ENCODE measurements at regions not wholly inside any gene's neighbourhood (a gene's known extent, or its start where the extent isn't known, plus 50 kb on each side); places are given as distances from the start of the nearest gene placed in this dataset.

DNA sequence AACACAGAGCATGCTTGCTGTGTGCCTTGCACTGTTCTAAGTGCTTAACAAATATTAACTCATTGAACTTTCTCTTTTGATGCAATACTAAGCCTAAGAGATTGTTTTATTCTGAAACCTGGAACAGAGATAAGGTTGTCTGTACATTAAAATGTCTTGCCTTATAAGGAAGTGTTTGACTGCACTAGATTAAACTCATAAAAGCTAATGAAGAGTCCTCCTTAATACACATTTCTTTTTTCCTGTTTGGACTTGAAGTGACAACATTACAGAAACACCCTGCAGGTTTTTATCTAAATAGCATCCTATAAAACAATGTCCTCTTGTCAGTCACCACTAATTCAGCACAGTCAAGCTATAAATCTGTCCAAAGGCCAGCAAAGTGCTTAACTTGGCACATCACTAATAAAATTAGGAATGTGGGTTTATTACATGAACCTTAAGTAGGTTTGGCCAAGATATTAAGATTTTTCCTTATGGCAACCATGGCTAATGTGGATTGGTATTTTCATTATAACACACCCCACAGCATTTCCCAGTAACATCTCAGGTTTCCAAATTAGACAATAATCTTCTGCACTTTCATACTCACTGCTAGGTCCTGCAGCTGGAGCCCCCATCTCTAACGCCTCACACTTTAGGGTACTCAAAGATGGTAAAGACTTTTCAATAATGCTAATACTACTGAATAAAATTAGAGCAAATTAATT, 389.7 kb downstream of the LMO4 start:
- TF ChIP-seq, protein P1, sequence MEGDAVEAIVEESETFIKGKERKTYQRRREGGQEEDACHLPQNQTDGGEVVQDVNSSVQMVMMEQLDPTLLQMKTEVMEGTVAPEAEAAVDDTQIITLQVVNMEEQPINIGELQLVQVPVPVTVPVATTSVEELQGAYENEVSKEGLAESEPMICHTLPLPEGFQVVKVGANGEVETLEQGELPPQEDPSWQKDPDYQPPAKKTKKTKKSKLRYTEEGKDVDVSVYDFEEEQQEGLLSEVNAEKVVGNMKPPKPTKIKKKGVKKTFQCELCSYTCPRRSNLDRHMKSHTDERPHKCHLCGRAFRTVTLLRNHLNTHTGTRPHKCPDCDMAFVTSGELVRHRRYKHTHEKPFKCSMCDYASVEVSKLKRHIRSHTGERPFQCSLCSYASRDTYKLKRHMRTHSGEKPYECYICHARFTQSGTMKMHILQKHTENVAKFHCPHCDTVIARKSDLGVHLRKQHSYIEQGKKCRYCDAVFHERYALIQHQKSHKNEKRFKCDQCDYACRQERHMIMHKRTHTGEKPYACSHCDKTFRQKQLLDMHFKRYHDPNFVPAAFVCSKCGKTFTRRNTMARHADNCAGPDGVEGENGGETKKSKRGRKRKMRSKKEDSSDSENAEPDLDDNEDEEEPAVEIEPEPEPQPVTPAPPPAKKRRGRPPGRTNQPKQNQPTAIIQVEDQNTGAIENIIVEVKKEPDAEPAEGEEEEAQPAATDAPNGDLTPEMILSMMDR (IDR thresholded peaks at IDR 0.05) = no peak

DNA sequence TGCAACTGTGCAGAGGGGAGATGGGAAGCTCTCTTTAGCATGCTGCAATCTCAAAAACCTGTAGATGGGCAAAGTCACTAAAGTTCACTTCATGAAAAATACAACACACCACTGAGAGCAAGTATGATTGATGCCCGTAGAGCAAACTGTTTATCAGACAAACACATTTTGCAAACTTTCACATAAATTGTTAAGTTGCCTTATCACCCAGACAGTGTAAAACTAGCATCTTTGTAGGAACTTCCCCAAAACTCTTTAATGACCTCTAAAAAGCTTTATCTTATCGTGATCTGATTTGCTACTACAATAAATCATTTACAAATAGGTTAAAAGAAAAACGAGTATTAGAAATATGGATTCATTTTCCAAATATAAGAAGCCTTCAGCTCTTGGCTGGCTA, 391.0 kb downstream of the LMO4 start:
- WGBS, 3 donors = 69 to 70% (median 69%) methylated on average over 3 of the region's 3 CpGs
- DNase-seq (no peak), ATAC-seq (no peak)
- intact Hi-C loops (cut with DNase I) = loop anchor here in 1 of 2 donors (5.0 kb wide), 1 partner anchor 1573 kb away; no protein-coding TSS in a partner anchor
- Histone ChIP-seq H3K27ac (no peak overlapping the region), H3K27me3 (ENCODE audit: insufficient read depth in 3 of 3, low read length in 2 of 3) (no peaks in the 10 kb centered on the region), H3K36me3 (ENCODE audit: insufficient read depth in 1 of 2, low read depth in 1 of 2) (no peaks in the 10 kb centered on the region), H3K4me3 (no peak overlapping the region), H3K4me1 (no peaks in the 10 kb centered on the region), H3K9me3 (no peaks in the 10 kb centered on the region)
- TF ChIP-seq, protein P1 (IDR thresholded peaks at IDR 0.05) = no peak

More for the DNA sequence above, 389.7 kb downstream of the LMO4 start:
- no peak for DNase-seq
- Histone ChIP-seq H3K27ac (no peak overlapping the region), H3K9me3 (no peaks in the 10 kb centered on the region), H3K36me3 (ENCODE audit: insufficient read depth in 1 of 2, low read depth in 1 of 2) (no peaks in the 10 kb centered on the region), H3K4me1 (no peaks in the 10 kb centered on the region), H3K27me3 (ENCODE audit: insufficient read depth in 3 of 3, low read length in 2 of 3) (no peaks in the 10 kb centered on the region), H3K4me3 (no peak overlapping the region)
- 45 to 51% (median 48%) methylated on average over 1 of the region's 1 CpG for WGBS, 3 donors
- intact Hi-C loops (cut with DNase I) = loop anchor here in 1 of 2 donors (5.0 kb wide), 1 partner anchor 1574 kb away; no protein-coding TSS in a partner anchor
- no peak for ATAC-seq

DNA sequence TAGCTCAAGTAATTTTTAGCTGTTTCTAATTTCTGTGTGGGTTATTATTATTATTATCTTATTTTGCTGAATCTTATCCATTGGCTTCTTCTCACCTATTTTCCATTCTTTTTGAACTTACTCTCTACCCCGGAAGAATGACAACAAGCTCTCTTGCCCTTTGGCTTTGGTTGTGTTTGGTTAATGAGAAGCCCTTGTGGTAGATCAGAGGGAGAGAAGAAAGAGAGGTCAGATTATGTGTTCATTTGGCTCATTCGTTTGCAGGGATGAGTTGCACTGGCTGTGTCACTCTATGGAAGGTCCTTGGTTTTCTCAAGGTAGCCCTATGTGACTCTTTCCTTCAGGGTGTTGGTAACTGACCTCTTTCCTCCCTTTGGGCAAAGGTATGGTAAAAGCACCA, 391.9 kb downstream of the LMO4 start:
- H3K4me3 ChIP-seq = no peak overlapping the region
- no peaks in the 10 kb centered on the region for H3K27me3 ChIP-seq (ENCODE audit: insufficient read depth in 3 of 3, low read length in 2 of 3)
- no peaks in the 10 kb centered on the region for H3K36me3 ChIP-seq (ENCODE audit: insufficient read depth in 1 of 2, low read depth in 1 of 2)
- no peak for DNase-seq
- intact Hi-C loops (cut with DNase I) = no loop called here
- TF ChIP-seq, protein P1 (IDR thresholded peaks at IDR 0.05) = no peak
- H3K27ac ChIP-seq = no peak overlapping the region
- H3K4me1 ChIP-seq = no peaks in the 10 kb centered on the region
- no peak for ATAC-seq
- H3K9me3 ChIP-seq = no peaks in the 10 kb centered on the region
- WGBS, 3 donors = 55 to 64% (median 58%) methylated on average over 2 of the region's 2 CpGs

DNA sequence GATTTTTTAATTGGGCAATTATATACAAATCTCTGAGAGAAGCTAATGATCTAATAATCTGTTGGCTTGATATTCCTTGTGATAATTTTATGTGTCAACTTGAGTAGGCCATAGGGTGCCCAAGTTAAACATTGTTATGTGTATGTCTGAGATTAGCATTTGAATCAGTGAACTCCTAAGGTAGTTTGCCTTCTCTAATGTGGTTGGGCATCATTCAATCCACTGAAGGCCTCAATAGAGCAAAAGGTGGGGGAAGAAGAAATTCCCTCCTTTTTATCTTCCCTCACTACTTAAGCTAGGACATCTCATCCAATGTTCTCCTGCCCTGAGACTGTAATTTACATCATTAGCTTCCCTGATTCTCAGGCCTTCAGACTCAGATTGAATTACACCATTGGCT, 394.5 kb downstream of the LMO4 start:
- Histone ChIP-seq H3K27ac (no peak overlapping the region), H3K9me3 (no peaks in the 10 kb centered on the region), H3K27me3 (ENCODE audit: insufficient read depth in 3 of 3, low read length in 2 of 3) (no peaks in the 10 kb centered on the region), H3K4me1 (no peaks in the 10 kb centered on the region), H3K4me3 (no peak overlapping the region), H3K36me3 (ENCODE audit: insufficient read depth in 1 of 2, low read depth in 1 of 2) (no peaks in the 10 kb centered on the region)
- ATAC-seq (no peak), DNase-seq (no peak)
- intact Hi-C loops (cut with DNase I) = no loop called here
- TF ChIP-seq, protein P1 (IDR thresholded peaks at IDR 0.05) = no peak

DNA sequence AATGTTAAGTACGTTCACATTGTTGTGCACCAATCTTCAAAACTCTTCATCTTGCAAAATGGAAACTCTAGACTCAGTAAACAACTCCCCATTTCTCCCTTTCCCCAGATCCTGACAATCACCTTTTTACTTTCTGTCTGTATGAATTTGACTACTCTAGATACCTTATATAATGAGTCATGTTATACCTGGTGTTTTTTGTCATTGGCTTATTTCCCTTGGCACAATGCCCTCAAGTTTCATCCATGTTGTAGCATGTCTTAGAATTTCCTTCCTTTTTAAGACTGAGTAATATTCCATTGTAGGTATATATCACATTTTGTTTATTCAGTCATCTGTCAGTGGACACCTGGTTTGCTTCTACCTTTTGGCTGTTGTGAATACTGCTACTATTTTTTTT, 399.5 kb downstream of the LMO4 start:
- WGBS, 3 donors = 83 to 91% (median 89%) methylated on average over 1 of the region's 1 CpG
- Histone ChIP-seq H3K27me3 (ENCODE audit: insufficient read depth in 3 of 3, low read length in 2 of 3) (no peaks in the 10 kb centered on the region), H3K4me1 (no peaks in the 10 kb centered on the region), H3K36me3 (ENCODE audit: insufficient read depth in 1 of 2, low read depth in 1 of 2) (no peaks in the 10 kb centered on the region), H3K27ac (no peak overlapping the region), H3K9me3 (no peaks in the 10 kb centered on the region), H3K4me3 (no peak overlapping the region)
- intact Hi-C loops (cut with DNase I) = no loop called here
- DNase-seq = no peak
- TF ChIP-seq, protein P1 (IDR thresholded peaks at IDR 0.05) = no peak
- no peak for ATAC-seq
